Stimulated activated CD8-positive, alpha-beta memory T cell treated with anti-CD3 and anti-CD28 coated beads, Interleukin-15, amount 100 ng/mL, for 48 hours (primary cell): ENCODE measurements at regions not wholly inside any gene's neighbourhood (a gene's known extent, or its start where the extent isn't known, plus 50 kb on each side); places are given as distances from the start of the nearest gene placed in this dataset.
"Not testable (repeated sequence)": the region's sequence is repeated elsewhere in the genome, so short reads cannot be mapped to it uniquely, and the experiment has no call there.

Experiments
- DNase-seq, 2 donors: peaks; one replicate each; pipeline ENCODE4 v3.0.0-alpha.2; 2020; ENCODE audit warnings: low read depth in 2 of 2

GRCh38 chr9:6104406-6104805 lies 89.0 kb upstream of the RANBP6 start:
- not testable (repeated sequence) for DNase-seq

DNA sequence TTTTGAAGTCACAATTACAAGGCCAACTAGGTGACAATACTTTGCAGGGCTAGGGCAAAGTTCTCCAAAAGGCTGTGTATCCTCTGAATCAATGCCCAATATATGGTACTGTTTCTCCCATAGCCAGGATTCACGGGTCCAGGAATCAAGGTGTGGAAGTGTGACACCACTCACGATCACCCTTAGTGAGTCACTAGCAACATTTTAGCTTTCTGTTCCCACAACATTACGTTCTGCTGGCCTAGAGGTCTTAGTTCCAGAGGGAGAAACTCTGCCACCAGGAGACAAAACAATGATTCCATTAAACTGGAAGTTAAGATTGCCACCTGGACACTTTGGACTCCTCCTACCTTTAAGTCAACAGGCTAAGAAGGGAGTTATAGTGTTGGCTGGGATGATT lies 88.5 kb upstream of the RANBP6 start:
- DNase-seq = not testable (repeated sequence)

DNA sequence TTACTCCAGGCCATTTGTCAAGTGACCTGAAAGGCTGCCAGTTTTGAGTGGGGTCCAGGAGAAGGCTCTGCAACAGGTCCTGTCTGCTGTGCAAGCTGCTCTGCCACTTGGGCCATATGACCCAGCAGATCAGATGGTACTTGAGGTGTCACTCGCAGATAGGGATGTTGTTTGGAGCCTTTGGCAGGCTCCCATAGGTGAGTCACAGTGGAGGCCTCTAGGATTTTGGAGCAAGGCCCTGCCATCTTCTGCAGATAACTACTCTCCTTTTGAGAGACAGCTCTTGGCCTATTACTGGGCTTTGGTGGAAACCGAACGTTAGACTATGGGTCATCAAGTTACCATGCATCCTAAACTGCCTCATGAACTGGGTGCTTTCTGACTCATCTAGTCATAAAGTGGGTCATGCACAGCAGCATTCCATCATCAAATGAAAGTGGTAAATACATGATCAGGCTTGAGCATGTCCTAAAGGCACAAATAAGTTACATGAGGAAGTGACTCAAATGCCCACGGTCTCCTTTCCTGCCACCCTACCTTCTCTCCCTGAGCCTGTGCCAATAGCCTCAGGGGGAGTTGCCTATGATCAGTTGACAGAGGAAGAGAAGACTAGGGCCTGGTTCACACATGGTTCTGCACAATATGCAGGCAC lies 87.0 kb upstream of the RANBP6 start:
- DNase-seq = not testable (repeated sequence)

GRCh38 chr9:6101725-6102124 lies 86.3 kb upstream of the RANBP6 start:
- DNase-seq = not testable (repeated sequence)

GRCh38 chr9:6099346-6099745 lies 83.9 kb upstream of the RANBP6 start:
- not testable (repeated sequence) for DNase-seq

GRCh38 chr9:6098431-6098830 lies 83.0 kb upstream of the RANBP6 start:
- DNase-seq = no peak

GRCh38 chr9:6096821-6097220 lies 81.4 kb upstream of the RANBP6 start:
- DNase-seq = peak in 1 of 2 donors; percentile 4

DNA sequence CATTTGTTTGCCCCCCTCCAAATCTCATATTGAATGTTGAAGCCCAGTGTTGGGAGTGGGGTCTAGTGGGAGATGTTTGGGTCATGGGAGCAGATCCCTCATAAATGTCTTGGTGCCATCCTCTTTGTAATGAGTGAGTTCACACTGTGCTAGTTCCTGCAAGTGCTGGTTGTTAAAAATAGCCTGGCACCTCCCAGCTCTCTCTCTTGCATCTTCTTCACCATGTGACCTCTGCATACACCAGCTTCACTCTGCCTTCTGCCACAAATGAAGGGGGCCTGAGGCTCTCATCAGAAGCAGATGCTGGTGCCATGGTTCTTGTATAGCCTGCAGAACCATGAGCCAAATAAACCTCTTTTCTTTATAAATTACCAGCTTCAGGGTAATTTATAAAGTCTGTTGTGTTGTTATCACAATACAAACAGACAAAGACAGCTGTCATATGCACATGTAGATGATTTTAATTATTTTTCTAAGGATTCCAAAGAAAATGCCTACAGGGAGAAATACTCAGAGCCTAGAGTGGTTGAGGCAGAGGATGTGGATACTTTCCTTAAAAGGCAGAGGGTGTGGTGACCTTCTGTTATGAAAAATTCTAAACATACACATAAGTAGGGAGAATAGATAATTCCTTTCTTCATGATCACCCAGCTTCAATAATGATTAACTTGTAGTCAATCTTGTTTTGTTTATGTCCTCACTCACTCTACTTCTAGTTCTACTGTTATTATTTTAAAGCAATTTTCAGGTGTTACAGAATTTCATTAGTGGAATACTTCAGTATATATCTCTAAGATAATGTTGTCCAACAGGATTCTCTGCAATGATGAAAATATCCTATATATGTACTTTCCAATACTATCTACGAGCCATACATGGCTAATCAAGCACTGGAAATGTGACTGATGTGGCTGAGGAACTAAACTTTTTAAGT lies 75.1 kb upstream of the RANBP6 start:
- DNase-seq = no peak

GRCh38 chr9:6089300-6089699 lies 73.9 kb upstream of the RANBP6 start:
- DNase-seq = no peak

DNA sequence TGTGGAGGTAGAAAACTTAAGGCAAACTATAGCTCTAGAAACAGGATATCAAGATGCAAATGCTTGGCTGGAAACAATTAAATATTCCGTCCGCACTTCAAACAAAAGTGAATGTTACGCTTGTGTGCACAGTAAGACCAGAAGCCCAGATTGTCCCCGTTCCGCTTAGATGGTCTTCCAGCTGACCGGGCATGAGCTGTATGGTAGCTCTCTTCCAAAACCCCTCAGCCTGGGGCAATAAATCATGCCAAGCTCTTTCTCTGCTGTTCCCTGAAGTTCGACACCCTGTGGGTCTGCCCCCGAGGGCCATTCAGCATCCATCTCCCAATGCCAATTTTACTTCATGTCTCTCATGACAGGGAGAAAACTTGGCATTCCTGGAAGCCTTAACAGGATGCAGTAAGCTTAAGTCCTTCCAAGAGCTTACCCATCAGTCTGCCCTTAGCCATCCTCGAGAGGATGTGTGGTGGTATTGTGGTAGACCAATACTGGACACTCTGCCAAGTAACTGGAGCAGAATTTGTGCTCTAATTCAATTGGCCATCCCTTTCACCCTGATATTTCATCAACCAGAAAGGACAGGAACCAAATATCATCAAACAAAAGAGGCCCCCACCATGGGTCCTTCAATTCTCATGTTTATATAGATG lies 70.7 kb upstream of the RANBP6 start:
- no peak for DNase-seq

GRCh38 chr9:6080154-6080716 lies 64.8 kb upstream of the RANBP6 start:
- DNase-seq = peak; percentile 41 to 52

DNA sequence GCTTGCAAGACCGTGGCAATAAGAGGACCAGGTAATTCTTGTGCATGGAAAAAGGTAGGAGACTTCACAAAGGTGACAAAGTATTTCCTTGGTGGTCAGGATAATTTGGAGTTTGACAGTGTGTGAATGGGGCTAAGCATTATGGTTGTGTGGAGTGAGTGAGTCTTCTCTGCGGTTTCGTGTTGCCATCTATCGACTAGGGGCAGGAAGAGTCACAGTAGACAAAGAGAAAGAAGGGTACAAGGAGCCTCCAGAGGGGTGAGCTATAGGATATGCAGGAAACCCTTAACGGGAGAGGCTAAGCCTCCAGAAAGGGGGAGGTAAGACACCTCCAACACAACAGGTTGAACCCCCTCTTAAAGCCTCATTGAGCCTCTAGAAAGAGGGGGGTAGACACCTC lies 64.0 kb upstream of the RANBP6 start:
- DNase-seq = no peak

- no peak for DNase-seq
Measured at GRCh38 chr9:6078382-6079105, 63.1 kb upstream of the RANBP6 start.

DNA sequence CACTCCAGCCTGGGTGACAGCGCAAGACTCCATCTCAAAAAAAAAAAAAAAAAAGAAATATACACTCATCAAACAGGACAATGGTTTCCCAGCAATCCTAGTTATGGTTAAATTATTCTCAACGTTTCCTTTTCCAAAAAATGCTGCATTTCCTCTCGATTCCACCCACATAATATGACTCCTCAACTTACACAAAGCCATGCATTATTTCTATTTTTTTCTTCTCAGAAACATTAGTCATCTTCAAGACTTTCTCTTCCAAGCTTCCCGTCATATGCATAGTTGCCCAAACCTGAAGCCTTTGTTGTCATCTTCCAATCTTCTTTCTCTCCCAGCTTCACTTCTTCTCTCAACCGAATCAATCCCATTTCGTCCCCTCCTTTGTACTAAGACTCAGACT lies 61.4 kb upstream of the RANBP6 start:
- DNase-seq = no peak

- no peak for DNase-seq
Measured at GRCh38 chr9:6073731-6074130, 58.3 kb upstream of the RANBP6 start.

- no peak for DNase-seq
Measured at GRCh38 chr9:6072865-6073264, 57.4 kb upstream of the RANBP6 start.

DNA sequence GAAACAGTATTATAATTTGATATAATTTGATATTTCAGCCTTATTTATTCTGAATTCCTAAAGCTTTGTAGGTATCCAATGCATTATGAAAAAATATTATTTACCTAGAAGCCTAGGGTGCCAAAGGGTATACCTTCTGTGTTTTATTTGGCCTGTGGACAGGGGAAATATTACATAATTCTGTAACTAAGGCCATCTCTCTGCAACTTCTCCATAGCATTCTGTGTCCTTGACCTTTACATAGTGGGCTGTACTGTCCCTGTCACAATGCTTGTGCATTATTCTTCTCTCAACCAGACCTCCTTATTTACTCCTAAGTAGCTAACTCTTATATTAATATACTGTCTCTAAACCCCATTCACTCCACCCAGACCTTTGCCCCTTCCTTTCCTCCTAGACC lies 57.0 kb upstream of the RANBP6 start:
- DNase-seq = no peak

- no peak for DNase-seq
Measured at GRCh38 chr9:6068983-6069382, 53.6 kb upstream of the RANBP6 start.

- no peak for DNase-seq
Measured at GRCh38 chr9:6067426-6067825, 52.0 kb upstream of the RANBP6 start.
